Skeletal muscle tissue (tissue), 3 donors: ENCODE measurements at regions not wholly inside any gene's neighbourhood (a gene's known extent, or its start where the extent isn't known, plus 50 kb on each side); places are given as distances from the start of the nearest gene placed in this dataset.

Experiments used
- H3K27ac ChIP-seq: one replicate; pipeline ENCODE4 v1.7.0; 2013; ENCODE audit warnings: mild to moderate bottlenecking, low read depth, low read length, inconsistent platforms
- H3K27me3 ChIP-seq, 3 donors: one replicate each; pipeline ENCODE4 v1.7.0; 2013; ENCODE audit warnings: low read length in 3 of 3; ENCODE audit not compliant: control insufficient read depth in 3 of 3, insufficient read depth in 3 of 3
- H3K36me3 ChIP-seq, 3 donors: one replicate each; pipeline ENCODE4 v1.7.0; 2013; ENCODE audit warnings: low read length in 3 of 3; ENCODE audit not compliant: control insufficient read depth in 3 of 3, insufficient read depth in 3 of 3
- H3K4me1 ChIP-seq, 3 donors: one replicate each; pipeline ENCODE4 v1.7.0; 2013; ENCODE audit warnings: low read length in 3 of 3, mild to moderate bottlenecking in 3 of 3; ENCODE audit not compliant: control insufficient read depth in 3 of 3, insufficient read depth in 3 of 3
- H3K4me3 ChIP-seq, 3 donors: one replicate each; pipeline ENCODE4 v1.7.0; 2013; ENCODE audit warnings: low read length in 3 of 3
- H3K9ac ChIP-seq, 3 donors: one replicate each; pipeline ENCODE4 v1.7.0; 2013; ENCODE audit warnings: low read length in 3 of 3, mild to moderate bottlenecking in 3 of 3, moderate library complexity in 2 of 3, low read depth in 1 of 3
- H3K9me3 ChIP-seq, 3 donors: one replicate each; pipeline ENCODE4 v1.7.0; 2013; ENCODE audit warnings: low read length in 3 of 3; ENCODE audit not compliant: control insufficient read depth in 3 of 3
- donor health status: Osteomylitis.

GRCh38 chr13:47239025-47239424, 342.2 kb upstream of the HTR2A start:
- Histone ChIP-seq H3K36me3 (no peaks in the 10 kb centered on the region), H3K27ac (no peak overlapping the region), H3K4me1 (no peaks in the 10 kb centered on the region), H3K9ac (no peak overlapping the region), H3K9me3 (no peaks in the 10 kb centered on the region), H3K4me3 (no peak overlapping the region), H3K27me3 (no peaks in the 10 kb centered on the region)

GRCh38 chr13:47237571-47237970, 340.7 kb upstream of the HTR2A start:
- H3K36me3 ChIP-seq = no peaks in the 10 kb centered on the region
- no peaks in the 10 kb centered on the region for H3K27me3 ChIP-seq
- H3K9ac ChIP-seq = no peak overlapping the region
- no peaks in the 10 kb centered on the region for H3K4me1 ChIP-seq
- no peak overlapping the region for H3K4me3 ChIP-seq
- H3K9me3 ChIP-seq = no peaks in the 10 kb centered on the region
- no peak overlapping the region for H3K27ac ChIP-seq

GRCh38 chr13:47233734-47234133, 336.9 kb upstream of the HTR2A start:
- Histone ChIP-seq H3K9ac (no peak overlapping the region), H3K36me3 (no peaks in the 10 kb centered on the region), H3K4me3 (no peak overlapping the region), H3K9me3 (no peaks in the 10 kb centered on the region), H3K27me3 (no peaks in the 10 kb centered on the region), H3K27ac (no peak overlapping the region), H3K4me1 (no peaks in the 10 kb centered on the region)

- no peak overlapping the region for H3K27ac ChIP-seq
- H3K9me3 ChIP-seq = no peaks in the 10 kb centered on the region
- no peak overlapping the region for H3K9ac ChIP-seq
- no peaks in the 10 kb centered on the region for H3K36me3 ChIP-seq
- H3K4me3 ChIP-seq = no peak overlapping the region
- H3K4me1 ChIP-seq = no peaks in the 10 kb centered on the region
- no peaks in the 10 kb centered on the region for H3K27me3 ChIP-seq
Measured at GRCh38 chr13:47232516-47232915, 335.7 kb upstream of the HTR2A start.

- H3K27me3 ChIP-seq = no peaks in the 10 kb centered on the region
- no peaks in the 10 kb centered on the region for H3K9me3 ChIP-seq
- H3K36me3 ChIP-seq = no peaks in the 10 kb centered on the region
- H3K4me3 ChIP-seq = no peak overlapping the region
- H3K27ac ChIP-seq = no peak overlapping the region
- no peak overlapping the region for H3K9ac ChIP-seq
- no peaks in the 10 kb centered on the region for H3K4me1 ChIP-seq
Measured at GRCh38 chr13:47230155-47230554, 333.3 kb upstream of the HTR2A start.

GRCh38 chr13:47226516-47226915, 329.7 kb upstream of the HTR2A start:
- Histone ChIP-seq H3K27me3 (no peaks in the 10 kb centered on the region), H3K9ac (no peak overlapping the region), H3K36me3 (no peaks in the 10 kb centered on the region), H3K4me1 (no peaks in the 10 kb centered on the region), H3K4me3 (no peak overlapping the region), H3K9me3 (no peaks in the 10 kb centered on the region), H3K27ac (no peak overlapping the region)

- H3K27me3 ChIP-seq = no peaks in the 10 kb centered on the region
- no peak overlapping the region for H3K9ac ChIP-seq
- H3K4me3 ChIP-seq = no peak overlapping the region
- no peaks in the 10 kb centered on the region for H3K36me3 ChIP-seq
- H3K4me1 ChIP-seq = no peaks in the 10 kb centered on the region
- no peaks in the 10 kb centered on the region for H3K9me3 ChIP-seq
- no peak overlapping the region for H3K27ac ChIP-seq
Measured at GRCh38 chr13:47220453-47221140, 323.7 kb upstream of the HTR2A start.

- no peaks in the 10 kb centered on the region for H3K27me3 ChIP-seq
- no peak overlapping the region for H3K4me3 ChIP-seq
- H3K9ac ChIP-seq = no peak overlapping the region
- H3K36me3 ChIP-seq = no peaks in the 10 kb centered on the region
- H3K4me1 ChIP-seq = no peaks in the 10 kb centered on the region
- H3K27ac ChIP-seq = no peak overlapping the region
- H3K9me3 ChIP-seq = no peaks in the 10 kb centered on the region
Measured at GRCh38 chr13:47218611-47219010, 321.8 kb upstream of the HTR2A start.

GRCh38 chr13:47216176-47216822, 319.4 kb upstream of the HTR2A start:
- H3K27me3 ChIP-seq = no peaks in the 10 kb centered on the region
- H3K36me3 ChIP-seq = no peaks in the 10 kb centered on the region
- H3K4me1 ChIP-seq = no peaks in the 10 kb centered on the region
- H3K9ac ChIP-seq = no peak overlapping the region
- no peak overlapping the region for H3K4me3 ChIP-seq
- H3K27ac ChIP-seq = no peak overlapping the region
- H3K9me3 ChIP-seq = no peaks in the 10 kb centered on the region

GRCh38 chr13:47215736-47216135, 318.9 kb upstream of the HTR2A start:
- Histone ChIP-seq H3K9ac (no peak overlapping the region), H3K9me3 (no peaks in the 10 kb centered on the region), H3K36me3 (no peaks in the 10 kb centered on the region), H3K4me1 (no peaks in the 10 kb centered on the region), H3K27me3 (no peaks in the 10 kb centered on the region), H3K4me3 (no peak overlapping the region), H3K27ac (no peak overlapping the region)
